ENCODE measurements at regions not wholly inside any gene's neighbourhood (a gene's known extent, or its start where the extent isn't known, plus 50 kb on each side); places are given as distances from the start of the nearest gene placed in this dataset.

- no peak overlapping the region for H3K4me3 ChIP-seq (ENCODE audit: extremely low read depth in 1 of 4, insufficient read depth in 2 of 4, low read depth in 3 of 4, low read length in 4 of 4)
- 89% methylated on average over 2 of the region's 2 CpGs; no CpG with 5 or more reads in 1 of the 2 experiments for WGBS, 2 experiments (ENCODE audit: extremely low coverage in 1 of 2, insufficient coverage in 1 of 2, insufficient read length in 1 of 2, insufficient replicate concordance in 2 of 2, low coverage in 1 of 2, low lambda C conversion rate in 2 of 2, missing lambda C conversion rate in 1 of 2)
- H3K56ac ChIP-seq (replicated peaks; ENCODE audit: insufficient read length, low read depth, low read length) = no peak overlapping the region
- H2BK15ac ChIP-seq (ENCODE audit: low read length) = no peak overlapping the region
- peaks cover 0 to 1% of the 10 kb centered on the region in 2 experiments for H4K20me1 ChIP-seq (replicated peaks in 1 of 2; ENCODE audit: control insufficient read depth in 1 of 2, insufficient read depth in 2 of 2, low read length in 2 of 2)
- H3K79me2 ChIP-seq (ENCODE audit: control insufficient read depth in 1 of 2, insufficient read depth in 2 of 2, low read length in 2 of 2) = no peaks in the 10 kb centered on the region
- H3K18ac ChIP-seq (ENCODE audit: extremely low read depth, low read length) = no peak overlapping the region
- TF ChIP-seq TAF1 (IDR thresholded peaks at IDR 0.05; ENCODE audit: low read depth, low read length) = no peak
- no peak overlapping the region for H3K23ac ChIP-seq (ENCODE audit: insufficient read length)
- no peak overlapping the region for H3K27ac ChIP-seq (ENCODE audit: low read depth, low read length)
- no peak overlapping the region for H4K8ac ChIP-seq (ENCODE audit: extremely low read depth, insufficient read depth, low read length)
- H3K4ac ChIP-seq (replicated peaks; ENCODE audit: insufficient read length, low read depth, low read length) = no peak overlapping the region
- no peak overlapping the region for H3K9ac ChIP-seq (replicated peaks in 1 of 4; ENCODE audit: extremely low read depth in 1 of 4, low read depth in 3 of 4, low read length in 3 of 4)
- no peaks in the 10 kb centered on the region for H3K36me3 ChIP-seq (ENCODE audit: control insufficient read depth in 2 of 4, insufficient read depth in 4 of 4, low read length in 3 of 4)
- no peaks in the 10 kb centered on the region for H3K27me3 ChIP-seq (replicated peaks in 1 of 4; ENCODE audit: control insufficient read depth in 3 of 4, extremely low read depth in 1 of 4, insufficient read depth in 3 of 4, low read length in 3 of 4)
- H2BK5ac ChIP-seq (ENCODE audit: low read depth, low read length) = no peak overlapping the region
- no peak for FAIRE-seq
- H3K14ac ChIP-seq (ENCODE audit: insufficient read length) = no peak overlapping the region
- H2BK120ac ChIP-seq (replicated peaks; ENCODE audit: low read depth, low read length) = no peak overlapping the region
- no peak overlapping the region for H2BK12ac ChIP-seq (ENCODE audit: low read depth, low read length)
- H3K23me2 ChIP-seq (ENCODE audit: low read depth, low read length) = no peaks in the 10 kb centered on the region; the same call in 1 of the 2 replicates
- DNase-seq (ENCODE audit: low read depth in 1 of 2, low spot score in 2 of 2) = no peak
- no peaks in the 10 kb centered on the region for H3K79me1 ChIP-seq (ENCODE audit: low read depth, low read length)
- ChIA-PET POLR2A (ENCODE audit: partially characterized antibody) (no interaction called here), CTCF (ENCODE audit: partially characterized antibody) (no interaction called here)
- H4K91ac ChIP-seq (replicated peaks; ENCODE audit: insufficient read length, low read length) = no peak overlapping the region
- no peaks in the 10 kb centered on the region for H3K9me3 ChIP-seq (ENCODE audit: insufficient read depth in 2 of 2, low read depth in 1 of 2, low read length in 1 of 2)
- no peak overlapping the region for H3K4me2 ChIP-seq (ENCODE audit: insufficient read depth in 1 of 2, low read depth in 2 of 2, low read length in 2 of 2)
- no peak overlapping the region for H4K5ac ChIP-seq (ENCODE audit: insufficient read length, low read depth, low read length)
- no peak overlapping the region for H2BK20ac ChIP-seq (ENCODE audit: low read length)
- H2AK5ac ChIP-seq (ENCODE audit: low read depth, low read length) = no peak overlapping the region
- no peaks in the 10 kb centered on the region for H3K4me1 ChIP-seq (replicated peaks in 1 of 4; ENCODE audit: control insufficient read depth in 3 of 4, insufficient read depth in 4 of 4, low read length in 3 of 4)
- H2AFZ ChIP-seq (ENCODE audit: low read length) = no peak overlapping the region
These were observed 420.6 kb downstream of the MED10 start for GRCh38 chr5:5957737-5958136.

Measured in H1 (cell line).